A549 (cell line): ENCODE measurements at regions not wholly inside any gene's neighbourhood (a gene's known extent, or its start where the extent isn't known, plus 50 kb on each side); places are given as distances from the start of the nearest gene placed in this dataset.

Source experiments
- CEBPB ChIP-seq, 2 experiments: fragments of >200 bp in 1 of 2; sonication (Bioruptor Twin) in 1 of 2; formaldehyde crosslinking in 1 of 2; IDR thresholded peaks; 2 replicates each; pipeline ENCODE4 v1.6.1; 2012 to 2016
- CHD2 ChIP-seq: fragments of 150-350 bp; IDR thresholded peaks from 2 replicates; pipeline ENCODE4 v1.6.1; 2014; ENCODE audit warnings: low read length; ENCODE audit not compliant: partially characterized antibody
- CTCF ChIP-seq: fragments of >200 bp; sonication (Bioruptor Twin); formaldehyde crosslinking; IDR thresholded peaks from 3 replicates; pipeline ENCODE4 v1.5.1; 2016
- EP300 ChIP-seq, 2 experiments: fragments of >200 bp; sonication (Bioruptor Twin); formaldehyde crosslinking; IDR thresholded peaks; 2 replicates in 1 of 2; 3 replicates in 1 of 2; pipeline ENCODE4 v1.6.1; 2016 to 2017
- HMGXB4 ChIP-seq: fragments of 250-450 bp; sonication (Bioruptor Pico); IDR thresholded peaks from 2 replicates; pipeline ENCODE4 v1.5.0; 2021; ENCODE audit warnings: mild to moderate bottlenecking, moderate library complexity, borderline replicate concordance
- HOXA7 ChIP-seq: fragments of 250-450 bp; sonication (Bioruptor Pico); IDR thresholded peaks from 2 replicates; pipeline ENCODE4 v1.5.0; 2020; ENCODE audit warnings: mild to moderate bottlenecking, moderate library complexity
- JUN ChIP-seq, 2 experiments: fragments of >200 bp; sonication (Bioruptor Twin); formaldehyde crosslinking; IDR thresholded peaks; 2 replicates in 1 of 2; 3 replicates in 1 of 2; pipeline ENCODE4 v1.6.1; 2016 to 2017
- POLR2A ChIP-seq: IDR thresholded peaks from 2 replicates; pipeline ENCODE4 v1.6.1; 2012; ENCODE audit warnings: mild to moderate bottlenecking, low read length
- RCOR1 ChIP-seq: fragments of 150-350 bp; IDR thresholded peaks from 2 replicates; pipeline ENCODE4 v1.6.1; 2014; ENCODE audit warnings: antibody characterized with exemption, low read length, low read depth
- REST ChIP-seq: fragments of 200-600 bp; sonication (generic); IDR thresholded peaks from 2 replicates; pipeline ENCODE4 v1.6.1; 2016; ENCODE audit warnings: antibody characterized with exemption, mild to moderate bottlenecking, moderate library complexity
- RNF2 ChIP-seq: fragments of 200-600 bp; sonication (generic); IDR thresholded peaks from 2 replicates; pipeline ENCODE4 v1.6.1; 2016; ENCODE audit warnings: low read depth, mild to moderate bottlenecking, antibody characterized with exemption, moderate library complexity, borderline replicate concordance
- SMC3 ChIP-seq: fragments of >200 bp; sonication (Bioruptor Twin); formaldehyde crosslinking; IDR thresholded peaks from 3 replicates; pipeline ENCODE4 v1.6.1; 2018; ENCODE audit warnings: inconsistent platforms
- TF ChIP-seq, protein P1 (sequence below): fragments of >200 bp; sonication (Bioruptor Twin); formaldehyde crosslinking; IDR thresholded peaks from 2 replicates; pipeline ENCODE4 v1.6.1; 2016

DNA sequence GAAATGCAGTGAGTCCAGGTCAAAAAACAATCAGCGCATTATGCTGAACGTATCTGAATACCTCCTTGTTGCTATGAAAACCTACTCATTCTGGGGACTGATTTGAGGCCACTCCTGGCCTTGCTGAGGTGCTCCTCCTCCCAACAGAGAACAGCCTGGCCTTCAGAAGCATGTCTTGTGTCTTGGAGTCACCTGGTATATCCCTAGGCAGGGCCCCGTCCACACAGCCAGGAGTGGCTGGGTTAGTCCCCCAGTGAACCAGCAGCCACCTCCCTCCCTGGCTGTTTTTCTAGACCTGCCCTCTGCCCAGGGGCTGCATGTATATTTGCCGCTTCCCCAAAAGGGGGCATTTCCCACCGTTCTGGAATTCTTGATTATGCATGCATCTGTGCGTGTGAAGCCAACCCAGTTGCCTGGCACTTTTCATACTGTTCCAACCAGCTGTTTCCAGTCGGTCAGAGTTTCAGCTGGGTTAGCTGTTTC is 99.2 kb upstream of the SPATA31C2 start:
- TF ChIP-seq CTCF (no peak), RNF2 (no peak), POLR2A (no peak), JUN (IDR thresholded peaks at IDR 0.05) (no peak), HMGXB4 (CRISPR knock-in tag) (no peak), REST (no peak), CHD2 (no peak), EP300 (IDR thresholded peaks at IDR 0.05) (no peak), HOXA7 (no peak), CEBPB (IDR thresholded peaks at IDR 0.05) (no peak), SMC3 (no peak), RCOR1 (no peak)
- TF ChIP-seq, protein P1, sequence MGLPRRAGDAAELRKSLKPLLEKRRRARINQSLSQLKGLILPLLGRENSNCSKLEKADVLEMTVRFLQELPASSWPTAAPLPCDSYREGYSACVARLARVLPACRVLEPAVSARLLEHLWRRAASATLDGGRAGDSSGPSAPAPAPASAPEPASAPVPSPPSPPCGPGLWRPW: no peak
